GM21529 (cell line): ENCODE measurements at regions not wholly inside any gene's neighbourhood (a gene's known extent, or its start where the extent isn't known, plus 50 kb on each side); places are given as distances from the start of the nearest gene placed in this dataset.
"Not testable (repeated sequence)": the region's sequence is repeated elsewhere in the genome, so short reads cannot be mapped to it uniquely, and the experiment has no call there.

Source experiments
- ATAC-seq: cut with Tn5 transposase; IDR thresholded peaks from one replicate; pipeline ENCODE4 v1.9.1; 2021; ENCODE audit not compliant: unreplicated experiment

- no peak for ATAC-seq
These were observed 226.3 kb downstream of the RCHY1 start for GRCh38 chr4:75287738-75288517.

GRCh38 chr4:75285837-75286236 lies 228.4 kb downstream of the RCHY1 start:
- ATAC-seq: no peak

- ATAC-seq: no peak
These were observed 229.4 kb downstream of the RCHY1 start for GRCh38 chr4:75284831-75285230.

- ATAC-seq: not testable (repeated sequence)
These were observed 233.7 kb downstream of the RCHY1 start for GRCh38 chr4:75280461-75280860.

GRCh38 chr4:75259306-75259705 lies 254.9 kb downstream of the RCHY1 start:
- ATAC-seq: no peak

GRCh38 chr4:75255261-75255660 lies 258.9 kb downstream of the RCHY1 start:
- no peak for ATAC-seq

- ATAC-seq: no peak
These were observed 259.5 kb downstream of the RCHY1 start for GRCh38 chr4:75254745-75255144.

- ATAC-seq: not testable (repeated sequence)
These were observed 261.1 kb downstream of the RCHY1 start for GRCh38 chr4:75253094-75253493.

- peak; percentile 71 for ATAC-seq
These were observed 262.7 kb downstream of the RCHY1 start for GRCh38 chr4:75251547-75251946.

GRCh38 chr4:75249739-75250138 lies 264.5 kb downstream of the RCHY1 start:
- no peak for ATAC-seq

- no peak for ATAC-seq
These were observed 265.3 kb downstream of the RCHY1 start for GRCh38 chr4:75248770-75249407.

- no peak for ATAC-seq
These were observed 269.9 kb downstream of the RCHY1 start for GRCh38 chr4:75244325-75244724.

GRCh38 chr4:75243570-75243969 lies 270.6 kb downstream of the RCHY1 start:
- ATAC-seq: no peak

- ATAC-seq: peak; percentile 100
These were observed 278.7 kb downstream of the RCHY1 start for GRCh38 chr4:75235359-75235951.

- ATAC-seq: no peak
These were observed 281.7 kb downstream of the RCHY1 start for GRCh38 chr4:75232546-75232945.

GRCh38 chr4:75229806-75230570 lies 284.2 kb downstream of the RCHY1 start:
- ATAC-seq: peak; percentile 89

- no peak for ATAC-seq
These were observed 280.6 kb downstream of the PARM1 start for GRCh38 chr4:75213480-75213879.

GRCh38 chr4:75211422-75211821 lies 278.5 kb downstream of the PARM1 start:
- no peak for ATAC-seq

- ATAC-seq: no peak
These were observed 275.0 kb downstream of the PARM1 start for GRCh38 chr4:75207902-75208301.

- no peak for ATAC-seq
These were observed 262.2 kb downstream of the PARM1 start for GRCh38 chr4:75195111-75195510.

GRCh38 chr4:75194180-75194579 lies 261.3 kb downstream of the PARM1 start:
- no peak for ATAC-seq
